Endothelial cell of umbilical vein (primary cell): ENCODE measurements at regions not wholly inside any gene's neighbourhood (a gene's known extent, or its start where the extent isn't known, plus 50 kb on each side); places are given as distances from the start of the nearest gene placed in this dataset. TPM values are rescaled to one million over a fixed set of nuclear protein-coding genes. Genes with fewer than 3 reads are reported as not detected.

Source experiments
- microRNA counts: library from miRNA; unstranded; fragments of <30 nt; microRNA quantifications from one replicate; lab custom pipeline; 2016
- microRNA-seq: library from miRNA; unstranded; fragments of <30 nt; microRNA quantifications from one replicate; pipeline ENCODE4 v1.2.0, GENCODE V29; 2021; ENCODE audit warnings: borderline number of aligned reads, borderline replicate concordance
- small RNA-seq: library from RNA; depleted of rRNA; stranded (forward); fragments of <200 nt; gene quantifications from one replicate; pipeline ENCODE3, GENCODE V24; 2012; ENCODE audit warnings: low replicate concordance, low read depth; ENCODE audit not compliant: insufficient read depth, insufficient read length

MicroRNA genes in the stretch of these regions (microRNA counts, 767-probe panel; counts per million panel counts)
- 723 counts per million, percentile 96 among the panel's probes with 10 or more counts for microRNA hsa-miR-548ai (lab: Ali Mortazavi, UCI)

Small RNAs in the stretch of these regions (microRNA-seq; reads per million reads assigned to microRNA genes)
- not detected for gene MIR548AI

Small RNAs in the stretch of these regions (small RNA-seq; reads per million reads assigned to genes)
- not detected for gene MIR548AI
